NCI-H748 treated with DMSO at 0.1 percent for 48 hours (cell line): ENCODE measurements at regions not wholly inside any gene's neighbourhood (a gene's known extent, or its start where the extent isn't known, plus 50 kb on each side); places are given as distances from the start of the nearest gene placed in this dataset.

Experiments
- DNase-seq: peaks from one replicate; lab custom pipeline; 2025; lab: John Stamatoyannopoulos, UW

DNA sequence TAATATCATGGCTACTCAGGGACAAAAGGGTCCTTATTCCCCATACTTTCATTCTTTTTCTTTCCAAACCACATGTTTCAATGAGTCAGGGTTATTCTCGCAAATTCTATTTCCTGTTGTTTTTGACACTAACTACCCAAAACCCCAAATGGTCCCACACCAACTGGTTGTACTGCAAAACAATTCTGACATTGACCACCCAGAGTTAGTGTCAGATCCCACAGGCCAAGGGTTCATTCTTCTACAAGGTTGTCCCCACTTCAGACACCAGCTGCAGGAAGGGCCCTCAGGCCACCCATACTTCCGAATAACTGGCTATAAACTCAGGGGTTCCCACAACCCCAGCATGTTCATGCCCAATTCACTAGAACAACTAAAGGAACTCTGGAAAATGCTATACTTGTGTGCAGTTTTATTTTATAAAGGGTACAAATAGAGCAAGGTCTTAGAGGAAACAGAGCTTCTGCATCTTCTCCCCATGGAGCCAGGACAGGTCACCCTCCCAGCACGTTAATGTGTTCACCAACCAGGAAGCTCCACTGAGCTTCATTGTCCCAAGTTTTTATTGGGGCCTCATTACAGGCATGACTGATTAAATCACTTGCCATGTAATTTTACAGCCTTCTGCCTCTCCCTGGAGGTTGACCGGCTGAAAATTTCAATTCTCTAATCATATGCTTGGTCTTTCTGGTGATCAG, 334.8 kb downstream of the DRD1 start:
- DNase-seq: no peak

DNA sequence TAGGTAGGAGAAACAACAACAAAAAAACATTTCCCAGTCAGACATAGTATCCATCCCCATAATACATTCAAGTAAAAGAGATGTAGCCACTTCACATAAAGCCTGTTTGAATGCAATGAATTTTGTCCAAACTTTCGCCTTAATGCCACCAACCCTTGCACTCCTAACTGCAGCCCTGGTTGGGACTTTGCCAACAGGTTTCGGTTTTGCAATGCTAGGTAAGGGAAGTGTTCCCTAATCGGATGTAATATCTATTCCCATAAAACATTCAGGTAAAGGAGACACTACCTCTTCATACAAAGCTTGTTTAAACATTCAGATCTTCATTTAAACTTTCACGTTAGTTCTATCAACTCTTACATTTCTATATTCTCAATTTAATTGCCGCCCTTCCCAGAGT, 336.1 kb downstream of the DRD1 start:
- DNase-seq: no peak

GRCh38 chr5:175107028-175107588, 336.9 kb downstream of the DRD1 start:
- DNase-seq: no peak

DNA sequence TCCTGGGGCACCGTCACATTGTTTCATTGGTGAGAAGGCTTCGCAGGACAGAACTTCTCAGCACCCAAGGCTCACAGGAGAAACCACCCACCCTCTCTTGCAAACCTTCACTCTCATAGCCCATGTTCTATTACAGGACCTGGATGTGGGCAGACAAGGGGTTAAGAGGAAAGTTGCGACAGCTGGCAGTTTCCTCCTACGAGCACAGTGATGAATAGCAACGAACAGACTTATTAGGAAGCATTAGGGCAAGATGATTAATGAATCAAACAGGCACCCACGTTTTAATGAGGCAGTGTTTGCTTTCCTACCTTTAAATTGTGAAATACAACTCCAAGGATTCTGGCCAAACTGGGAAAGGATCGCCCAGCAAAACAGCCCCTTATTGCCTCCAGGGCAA, 339.3 kb downstream of the DRD1 start:
- DNase-seq: no peak

- DNase-seq: no peak
Measured at GRCh38 chr5:175103746-175104145, 340.2 kb downstream of the DRD1 start.

DNA sequence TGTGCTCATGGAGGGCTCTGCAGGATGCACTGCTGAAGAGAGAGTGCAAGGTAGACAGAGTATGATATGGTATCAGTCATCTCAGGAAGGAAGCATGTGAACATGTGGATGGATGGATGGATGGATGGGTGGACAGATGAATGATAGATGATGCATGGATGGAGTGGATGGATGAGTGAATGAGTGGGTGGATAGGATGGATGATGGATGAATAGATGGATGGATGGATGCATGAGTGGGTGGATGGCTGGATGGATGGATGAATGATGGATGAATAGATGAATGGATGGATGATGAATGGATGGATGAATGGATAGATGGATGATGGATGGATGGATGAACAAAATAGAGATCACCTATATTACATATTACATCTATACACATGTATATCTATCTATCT, 341.3 kb downstream of the DRD1 start:
- DNase-seq: no peak

GRCh38 chr5:175098301-175098700, 345.7 kb downstream of the DRD1 start:
- no peak for DNase-seq

- DNase-seq: no peak
Measured at GRCh38 chr5:175096469-175097165, 347.4 kb downstream of the DRD1 start.

- DNase-seq: no peak
Measured at GRCh38 chr5:175094461-175094860, 349.5 kb downstream of the DRD1 start.

- no peak for DNase-seq
Measured at GRCh38 chr5:175092691-175093090, 351.3 kb downstream of the DRD1 start.

DNA sequence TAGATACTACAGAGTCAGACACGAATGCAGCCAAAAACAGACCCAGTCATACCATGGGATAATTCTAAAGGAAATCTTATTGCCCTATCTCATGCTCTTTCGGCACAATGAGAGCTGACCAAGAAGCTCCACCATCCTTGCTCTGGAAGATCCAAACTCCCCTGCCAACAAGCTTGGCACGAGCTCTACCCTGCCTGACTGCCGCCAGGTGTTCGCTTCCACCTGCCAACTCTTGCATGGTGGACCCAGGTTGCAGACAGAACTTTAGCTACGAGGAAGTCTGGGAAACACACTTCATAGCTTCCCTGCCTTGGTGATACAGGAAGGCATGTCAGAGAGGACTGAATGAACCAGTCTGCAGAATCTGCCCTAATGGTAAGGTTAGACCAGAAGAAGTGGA, 355.0 kb downstream of the DRD1 start:
- no peak for DNase-seq

DNA sequence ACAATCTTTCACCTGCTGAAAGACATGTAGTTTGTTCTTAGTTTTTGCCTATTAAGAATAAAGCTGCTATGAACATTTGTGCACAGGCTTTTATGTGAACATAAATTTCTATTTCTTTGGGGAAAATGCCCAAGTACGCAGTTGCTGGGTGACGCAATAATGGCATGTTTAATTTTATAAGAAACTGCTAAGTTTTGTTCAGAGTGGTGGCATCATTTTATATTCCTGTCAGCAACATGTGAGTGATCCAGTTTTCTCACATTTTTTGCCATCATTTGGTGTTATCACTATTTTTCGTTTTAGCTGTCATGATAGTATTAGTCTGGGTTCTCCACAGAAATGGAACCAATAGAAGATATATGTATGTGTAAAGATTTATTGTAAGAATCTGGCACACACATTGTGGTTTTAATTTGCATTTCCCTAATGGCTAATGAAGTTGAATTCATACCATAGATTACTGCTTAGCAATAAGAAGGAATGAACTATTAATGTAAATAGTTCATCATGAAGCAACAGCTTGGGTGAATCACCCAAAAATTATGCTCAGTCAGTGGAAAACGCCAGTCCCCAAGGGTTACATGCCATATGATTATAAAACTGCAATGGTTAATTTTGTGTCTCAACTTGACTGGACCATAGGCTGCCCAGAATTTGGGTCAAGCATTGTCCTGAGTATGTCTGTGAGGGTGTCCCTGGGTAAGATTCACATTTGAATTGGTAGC, 358.6 kb downstream of the MSX2 start:
- DNase-seq: no peak

DNA sequence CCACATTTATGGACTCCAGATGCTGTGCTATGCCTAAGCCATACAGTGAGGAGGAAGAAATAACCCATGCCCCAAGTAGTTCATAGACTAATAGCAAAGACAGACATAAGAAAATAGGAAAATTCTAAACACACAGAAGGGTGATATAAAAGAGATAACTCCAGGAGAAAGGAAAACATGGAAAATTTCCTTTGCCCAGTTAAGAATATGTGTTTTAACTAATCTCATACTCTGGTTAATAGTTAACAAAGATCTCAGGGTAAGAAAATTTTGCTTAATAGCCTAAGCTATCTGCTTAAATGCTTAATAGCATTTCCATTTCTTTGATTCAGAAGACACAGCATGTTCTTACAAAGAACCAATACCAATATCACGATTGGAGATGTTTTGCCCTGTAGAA, 358.0 kb downstream of the MSX2 start:
- DNase-seq: no peak

- no peak for DNase-seq
Measured at GRCh38 chr5:175079707-175080106, 355.3 kb downstream of the MSX2 start.

GRCh38 chr5:175070283-175070682, 345.9 kb downstream of the MSX2 start:
- DNase-seq: no peak

- peak; percentile 57 for DNase-seq
Measured at GRCh38 chr5:175060257-175060656, 335.9 kb downstream of the MSX2 start.

- DNase-seq: peak; percentile 90
Measured at GRCh38 chr5:175059687-175060211, 335.4 kb downstream of the MSX2 start.

DNA sequence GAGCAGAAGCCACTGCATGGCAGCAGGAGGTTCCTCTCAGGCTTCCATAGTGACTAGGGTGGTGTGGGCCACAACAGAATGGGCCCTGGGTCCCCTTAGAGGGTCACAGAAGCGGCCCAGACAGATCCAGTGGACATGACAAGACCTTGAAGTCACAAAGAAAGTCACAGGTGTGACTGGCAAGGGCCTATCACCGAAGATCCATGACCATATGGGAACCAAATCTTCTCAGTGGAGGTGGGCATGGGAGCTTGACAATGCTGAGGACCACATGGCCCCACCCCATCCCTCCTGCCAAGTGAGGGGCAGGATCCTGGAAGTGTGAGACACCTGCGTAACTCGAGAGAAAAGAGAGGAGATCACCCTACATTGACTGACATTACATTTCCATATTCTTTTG, 332.4 kb downstream of the MSX2 start:
- no peak for DNase-seq

DNA sequence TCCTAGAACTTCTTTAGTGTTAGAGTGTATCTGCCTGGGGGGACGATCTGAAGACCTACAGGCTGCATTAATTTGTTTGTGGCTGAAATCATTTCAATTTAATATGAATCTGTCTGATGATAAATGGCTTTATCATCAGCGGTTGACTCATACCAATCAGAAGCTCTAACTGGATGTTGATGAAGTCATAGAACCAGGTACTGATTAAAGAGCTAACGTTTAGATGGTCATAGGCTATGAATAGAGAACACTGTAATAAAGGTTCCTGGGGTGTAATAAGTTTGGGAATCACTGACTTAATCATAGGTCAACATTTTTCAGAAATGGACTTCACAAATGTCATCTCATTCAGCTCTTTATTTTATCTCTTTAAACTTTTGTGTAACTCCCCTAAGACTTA, 329.9 kb downstream of the MSX2 start:
- DNase-seq: no peak

GRCh38 chr5:175052351-175052750, 328.0 kb downstream of the MSX2 start:
- no peak for DNase-seq

DNA sequence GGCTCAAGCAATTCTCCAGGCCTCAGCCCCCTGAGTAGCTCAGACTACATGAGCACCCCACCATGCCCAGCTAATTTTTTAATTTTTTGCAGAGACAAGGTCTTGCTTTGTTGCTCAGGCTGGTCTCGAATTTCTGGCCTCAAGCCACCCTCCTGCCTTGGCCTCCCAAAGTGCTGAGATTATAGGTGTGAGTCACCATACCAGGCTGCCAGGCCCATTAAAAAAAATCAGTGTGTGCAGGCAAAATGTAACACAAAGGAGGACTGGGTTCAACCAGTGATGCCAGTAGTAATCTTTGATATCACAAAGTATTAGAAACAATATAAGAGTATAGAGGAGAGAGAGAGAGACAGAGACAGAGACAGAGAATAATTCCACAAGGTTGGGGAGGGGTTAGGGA, 322.7 kb downstream of the MSX2 start:
- no peak for DNase-seq

DNA sequence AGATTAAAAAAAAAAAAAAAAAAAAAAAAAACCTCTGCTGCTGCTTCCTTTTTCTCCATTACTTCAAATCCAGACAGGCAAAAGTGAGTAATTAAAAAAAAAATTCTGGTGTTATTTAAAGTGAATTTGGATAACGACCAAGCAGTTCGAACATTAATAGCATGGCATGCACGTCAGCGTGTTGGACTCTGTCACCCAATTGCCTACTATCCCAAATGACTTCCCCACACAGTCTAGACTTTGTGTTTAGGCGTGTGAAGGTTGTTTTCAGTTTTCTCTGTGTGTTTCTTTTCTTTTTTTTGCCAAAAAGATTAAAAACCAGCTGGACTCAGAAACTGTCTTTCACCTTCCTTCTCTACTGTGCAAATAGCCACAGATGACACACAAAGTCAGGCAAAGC, 321.4 kb downstream of the MSX2 start:
- DNase-seq: no peak

GRCh38 chr5:175037820-175038219, 313.4 kb downstream of the MSX2 start:
- no peak for DNase-seq
